ENCODE measurements at regions not wholly inside any gene's neighbourhood (a gene's known extent, or its start where the extent isn't known, plus 50 kb on each side); places are given as distances from the start of the nearest gene placed in this dataset.

DNA sequence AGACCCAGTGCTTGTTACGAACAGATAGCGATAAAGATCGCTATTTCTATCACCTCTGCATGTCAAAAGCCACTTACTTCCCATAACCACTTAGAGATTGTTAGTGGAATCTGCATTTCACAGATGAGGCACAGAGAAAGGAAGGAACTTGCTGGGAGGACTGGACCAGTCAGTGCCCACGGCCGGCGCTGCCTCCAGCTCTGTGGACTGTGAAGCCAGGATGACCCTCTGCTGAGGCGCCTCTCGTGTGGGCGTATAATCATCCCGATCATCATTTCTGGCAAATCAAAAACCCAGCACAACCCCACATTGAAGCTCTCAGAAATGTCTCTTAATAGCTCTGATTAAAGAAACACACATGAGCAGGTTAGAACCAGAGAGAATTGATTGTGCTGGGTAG, 61.5 kb upstream of the ADRA2C start:
- DNase-seq (ENCODE audit: low read depth), result no peak

DNA sequence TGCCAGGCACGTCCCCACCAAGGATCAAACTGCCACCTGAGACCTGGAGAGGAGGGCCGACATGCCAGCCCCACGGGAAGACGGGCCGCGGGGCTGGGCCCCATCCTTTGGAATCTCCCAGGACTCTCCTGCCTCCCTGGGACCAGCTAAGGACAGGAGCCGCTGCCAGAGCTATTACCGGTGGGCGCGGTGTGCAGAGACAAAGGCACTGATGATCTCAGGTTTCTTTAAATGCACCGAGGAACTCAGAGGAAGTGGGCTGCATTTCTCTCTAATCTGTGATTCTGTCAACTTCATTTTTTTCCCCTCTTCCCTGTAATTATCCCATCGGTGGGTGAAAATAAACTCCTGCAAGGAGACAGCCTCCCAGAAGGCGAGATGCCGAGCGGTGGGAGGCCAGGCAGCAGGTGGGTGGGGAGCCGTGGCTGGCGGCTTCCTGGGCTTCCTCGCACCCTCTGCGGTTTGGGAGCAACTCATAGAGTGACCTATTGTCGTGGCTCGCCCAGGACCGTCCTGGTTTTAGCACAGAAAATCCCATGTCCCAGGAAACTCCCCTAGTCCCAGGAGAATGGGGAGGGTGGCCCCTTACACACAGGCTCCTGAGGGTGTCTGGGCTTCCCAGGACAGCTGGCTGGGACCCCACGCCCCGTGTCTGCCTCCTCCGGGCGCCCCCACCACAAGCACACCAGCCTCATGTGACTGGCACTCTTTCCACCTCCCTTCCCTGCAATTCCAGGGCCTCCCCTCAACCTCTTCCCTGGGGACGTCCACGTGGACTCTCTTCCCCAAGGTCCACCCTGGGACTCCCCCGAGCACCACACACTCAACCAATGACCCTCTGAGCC, 62.3 kb upstream of the ADRA2C start:
- DNase-seq (ENCODE audit: low read depth), result no peak

DNA sequence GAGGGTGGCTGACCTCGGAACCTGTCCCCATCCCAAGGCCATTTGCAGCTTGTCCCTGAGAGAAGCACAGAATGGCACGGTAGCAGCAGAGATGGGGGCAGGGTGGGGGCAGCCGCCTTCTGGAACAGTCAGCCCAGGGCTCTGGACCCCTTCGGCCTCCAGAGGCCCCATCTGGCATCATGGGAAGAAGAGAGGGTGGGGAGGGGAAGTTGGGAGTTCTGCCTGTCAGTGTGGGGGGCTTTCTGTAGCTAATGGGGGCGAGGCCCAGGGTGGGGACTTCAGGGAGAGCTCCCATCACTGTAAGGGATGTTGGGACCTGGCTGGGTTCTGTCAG, 62.9 kb upstream of the ADRA2C start:
- no peak for DNase-seq (ENCODE audit: low read depth)

DNA sequence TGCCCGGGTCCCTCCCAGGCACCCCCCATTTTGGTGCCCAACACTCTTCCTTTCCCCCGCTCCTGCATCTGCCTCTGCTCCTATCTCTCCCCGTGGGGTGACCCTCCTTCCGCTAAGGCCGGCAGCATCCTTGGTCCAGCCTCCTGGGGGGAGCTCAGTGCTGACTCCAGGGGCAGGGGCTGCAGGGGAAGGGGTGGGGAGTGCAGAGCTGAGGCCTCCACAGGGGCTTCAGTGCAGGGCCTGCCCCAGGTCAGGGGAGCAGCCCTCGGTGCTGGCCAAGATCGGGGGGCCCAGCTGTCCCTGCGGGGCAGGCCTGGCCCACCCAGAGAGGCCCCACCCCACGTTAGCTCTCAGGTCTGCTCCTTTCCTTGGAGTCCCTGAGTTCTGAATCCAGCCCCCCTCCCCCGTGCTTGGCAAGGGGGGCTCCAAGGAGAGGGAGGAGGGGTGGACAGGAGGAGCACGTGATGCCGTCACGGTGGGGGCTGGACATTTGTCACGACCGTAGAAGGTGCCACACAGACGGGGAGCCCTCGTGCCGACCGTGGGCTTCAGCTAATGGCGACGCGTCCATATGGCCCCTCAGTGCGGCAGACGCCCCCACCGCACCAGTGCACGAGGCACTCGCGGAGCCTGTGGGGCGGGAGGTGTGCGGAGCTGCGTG, 63.5 kb upstream of the ADRA2C start:
- no peak for DNase-seq (ENCODE audit: low read depth)

DNA sequence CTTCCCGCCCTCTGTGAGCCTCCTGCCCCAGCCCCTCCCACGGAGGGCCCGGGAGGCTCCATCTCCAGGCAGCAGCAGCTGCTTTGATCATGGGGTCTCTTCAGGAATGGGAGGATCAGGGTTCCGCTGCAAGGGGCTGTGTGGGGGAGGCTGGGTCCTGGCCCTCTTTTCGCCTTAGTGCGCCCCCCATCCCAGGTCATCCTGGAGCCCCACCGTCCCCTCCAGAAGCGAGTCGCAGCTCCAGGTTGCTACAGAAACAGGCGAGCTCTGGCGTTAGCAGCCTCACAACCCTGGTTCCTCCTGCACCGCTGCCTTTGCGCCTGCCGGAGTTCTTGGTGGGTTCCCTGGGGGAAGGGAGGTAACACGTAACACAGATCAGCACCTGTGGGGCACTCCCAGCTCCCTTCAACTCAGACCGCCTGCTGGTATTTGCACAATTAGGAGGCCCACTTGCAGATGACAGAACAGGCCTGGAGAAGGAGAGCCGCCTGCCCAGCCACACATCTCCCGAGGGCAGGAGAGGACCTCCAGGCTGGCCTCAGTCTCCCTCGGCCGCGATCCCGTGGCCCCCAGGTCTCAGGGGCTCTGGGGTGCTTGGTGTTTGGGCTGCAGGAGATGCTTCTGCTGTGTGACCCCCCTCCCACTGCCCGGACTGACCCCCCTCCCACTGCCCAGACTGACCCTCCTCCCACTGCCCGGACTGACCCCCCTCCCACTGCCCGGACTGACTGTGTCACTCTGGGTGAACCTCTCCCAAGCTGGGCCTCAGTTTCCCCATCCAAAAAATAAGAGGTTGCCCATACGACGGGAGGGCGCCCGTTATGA, 64.2 kb upstream of the ADRA2C start:
- DNase-seq (ENCODE audit: low read depth), result no peak

DNA sequence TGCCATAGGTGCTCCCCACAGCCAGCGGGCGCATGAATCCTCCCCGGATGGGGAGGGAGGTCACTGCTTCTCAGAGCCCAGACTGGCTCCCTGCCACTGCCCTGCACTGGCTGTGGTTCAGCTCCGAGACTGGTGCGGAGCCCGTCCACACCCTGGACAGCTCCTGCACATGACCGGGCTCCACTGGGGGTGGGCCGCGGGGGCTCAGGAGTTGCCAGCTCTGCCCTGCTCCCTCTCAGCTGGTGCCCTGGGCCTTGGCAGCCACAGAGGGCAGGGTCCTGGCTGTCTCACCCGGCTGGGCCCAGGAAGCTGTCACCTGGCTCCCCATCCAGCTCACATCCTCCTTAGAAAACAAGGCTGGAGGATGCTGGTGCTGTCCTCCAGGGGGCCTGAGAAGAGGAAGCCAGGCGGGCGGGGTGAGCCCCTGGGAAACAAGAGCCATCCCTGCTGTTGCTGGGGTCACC, 64.9 kb upstream of the ADRA2C start:
- DNase-seq (ENCODE audit: low read depth), result no peak

DNA sequence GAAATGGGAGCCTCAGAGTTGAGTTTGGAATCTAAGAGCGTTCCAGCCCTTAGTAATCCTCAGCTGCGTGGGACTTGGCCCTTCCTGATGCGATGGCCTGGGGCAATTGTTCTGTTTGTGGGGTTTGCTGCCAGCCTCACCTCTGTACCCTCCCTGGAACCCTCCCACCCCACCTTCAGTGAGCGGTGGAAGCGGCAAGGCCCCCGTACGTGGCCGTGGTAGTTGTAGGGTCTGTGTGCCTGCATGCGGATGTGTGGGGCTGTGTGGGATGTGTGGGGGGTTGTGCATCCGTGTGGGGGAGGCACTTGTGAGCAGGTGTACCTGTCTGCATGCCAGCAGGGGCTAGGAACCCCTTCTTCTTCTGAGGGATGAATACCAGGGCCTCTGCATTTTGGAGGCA, 65.4 kb upstream of the ADRA2C start:
- DNase-seq (ENCODE audit: low read depth), result no peak

DNA sequence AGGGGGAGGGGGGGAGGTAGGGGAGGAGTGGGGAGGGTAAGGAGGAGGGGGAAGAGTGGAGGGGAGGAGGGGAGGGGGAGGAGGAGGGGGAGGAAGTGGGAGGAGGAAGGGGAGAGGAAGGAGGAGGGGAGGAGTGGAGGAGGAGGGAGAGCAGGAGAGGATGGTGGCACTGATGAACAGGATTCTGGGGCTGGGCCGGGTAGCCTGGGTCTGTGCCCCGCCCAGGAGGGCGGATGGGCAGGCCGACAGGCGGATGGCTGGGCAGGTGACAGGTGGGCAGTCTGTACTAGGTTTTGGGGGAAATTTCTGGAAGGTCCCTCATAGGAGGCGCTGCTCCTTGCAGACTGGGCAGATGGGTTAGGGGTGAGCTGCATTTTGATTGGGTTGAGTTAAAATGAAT, 66.0 kb upstream of the ADRA2C start:
- no peak for DNase-seq (ENCODE audit: low read depth)

DNA sequence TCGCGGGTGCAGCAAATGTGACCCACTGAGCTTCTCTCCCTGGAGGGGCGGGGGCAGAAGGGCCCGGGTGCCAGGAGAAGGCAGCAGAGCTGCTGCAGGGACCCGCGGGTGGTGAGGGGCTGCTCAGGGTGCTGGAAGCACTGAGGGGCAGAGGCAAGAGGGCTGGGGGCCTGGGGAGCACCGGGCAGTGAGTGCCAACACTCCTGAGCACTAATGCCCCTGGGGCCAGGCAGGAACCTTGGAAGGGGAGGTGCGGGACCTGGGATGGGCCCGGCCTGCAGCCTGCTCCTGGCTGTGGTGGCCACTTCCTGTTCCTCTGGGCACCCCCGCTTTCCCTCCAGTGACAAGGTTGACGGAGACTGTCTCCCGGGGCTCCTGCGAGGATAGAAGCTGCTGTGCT, 66.5 kb upstream of the ADRA2C start:
- DNase-seq (ENCODE audit: low read depth), result no peak

DNA sequence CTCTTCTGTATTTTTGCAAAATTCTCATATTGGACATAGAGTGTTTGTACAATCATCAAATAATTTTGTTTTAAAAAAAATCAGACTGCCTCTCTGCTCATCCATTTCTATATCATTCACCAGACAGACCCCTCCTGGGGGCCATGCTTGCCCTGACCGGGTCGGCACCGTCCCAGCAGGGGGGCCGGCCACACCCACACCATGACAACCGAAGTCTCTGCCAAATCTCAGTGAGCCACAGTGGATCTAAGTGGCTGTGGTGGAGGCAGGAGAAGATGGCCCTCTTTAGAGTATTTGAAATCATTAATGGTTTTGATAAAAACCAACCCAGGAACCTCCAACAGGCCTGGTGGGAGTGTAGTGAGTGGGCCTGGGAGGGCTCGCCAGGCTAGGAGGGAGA, 66.9 kb upstream of the ADRA2C start:
- DNase-seq (ENCODE audit: low read depth), result no peak

DNA sequence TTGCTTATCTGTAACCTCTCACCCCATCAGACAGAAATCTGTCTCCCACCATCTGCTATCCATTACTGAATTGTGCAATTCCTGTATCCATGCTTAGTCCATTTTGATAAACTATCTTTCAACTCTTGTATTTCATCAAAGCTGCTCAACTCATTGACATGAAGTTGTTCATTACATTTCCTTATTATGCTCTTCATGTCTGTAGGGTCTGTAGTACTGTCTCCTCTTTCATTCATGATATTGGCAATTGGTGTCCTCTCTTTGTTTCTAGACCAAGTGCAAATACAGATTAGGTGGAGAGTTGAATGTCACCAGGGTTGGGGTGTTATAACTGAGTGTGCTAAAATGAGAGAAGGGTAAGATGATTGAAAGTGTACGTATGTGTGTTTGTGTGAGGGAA, 69.2 kb upstream of the ADRA2C start:
- no peak for DNase-seq (ENCODE audit: low read depth)

DNA sequence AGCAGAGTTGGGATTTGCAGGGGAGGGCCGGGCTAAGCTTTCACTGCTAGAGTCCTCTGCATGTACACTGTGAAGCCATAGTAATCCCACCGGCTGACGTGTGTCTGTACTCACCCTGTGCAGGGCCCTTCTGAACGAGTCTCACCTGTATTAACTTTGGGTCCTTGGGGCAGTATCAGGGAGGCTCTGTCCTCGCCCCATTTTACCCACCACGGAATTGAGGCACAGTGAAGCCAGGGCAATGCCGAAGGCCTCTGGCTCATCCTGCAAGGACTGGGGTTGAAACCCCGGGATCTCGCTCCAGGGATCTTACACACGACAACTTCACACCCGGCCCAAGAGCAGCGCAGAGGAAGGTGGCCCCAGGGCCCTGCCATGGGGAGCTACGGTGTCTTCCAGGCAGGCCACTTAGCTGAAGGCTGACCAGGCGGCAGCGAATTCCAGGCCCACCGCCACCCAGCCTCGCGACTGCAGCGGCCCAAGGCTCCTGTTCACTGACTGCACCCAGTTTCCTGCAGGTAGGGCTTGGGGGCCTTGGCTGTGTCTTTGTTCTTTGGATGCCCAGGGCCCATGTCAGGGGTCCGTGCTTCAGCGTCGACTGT, 75.5 kb upstream of the ADRA2C start:
- DNase-seq (ENCODE audit: low read depth), result no peak

DNA sequence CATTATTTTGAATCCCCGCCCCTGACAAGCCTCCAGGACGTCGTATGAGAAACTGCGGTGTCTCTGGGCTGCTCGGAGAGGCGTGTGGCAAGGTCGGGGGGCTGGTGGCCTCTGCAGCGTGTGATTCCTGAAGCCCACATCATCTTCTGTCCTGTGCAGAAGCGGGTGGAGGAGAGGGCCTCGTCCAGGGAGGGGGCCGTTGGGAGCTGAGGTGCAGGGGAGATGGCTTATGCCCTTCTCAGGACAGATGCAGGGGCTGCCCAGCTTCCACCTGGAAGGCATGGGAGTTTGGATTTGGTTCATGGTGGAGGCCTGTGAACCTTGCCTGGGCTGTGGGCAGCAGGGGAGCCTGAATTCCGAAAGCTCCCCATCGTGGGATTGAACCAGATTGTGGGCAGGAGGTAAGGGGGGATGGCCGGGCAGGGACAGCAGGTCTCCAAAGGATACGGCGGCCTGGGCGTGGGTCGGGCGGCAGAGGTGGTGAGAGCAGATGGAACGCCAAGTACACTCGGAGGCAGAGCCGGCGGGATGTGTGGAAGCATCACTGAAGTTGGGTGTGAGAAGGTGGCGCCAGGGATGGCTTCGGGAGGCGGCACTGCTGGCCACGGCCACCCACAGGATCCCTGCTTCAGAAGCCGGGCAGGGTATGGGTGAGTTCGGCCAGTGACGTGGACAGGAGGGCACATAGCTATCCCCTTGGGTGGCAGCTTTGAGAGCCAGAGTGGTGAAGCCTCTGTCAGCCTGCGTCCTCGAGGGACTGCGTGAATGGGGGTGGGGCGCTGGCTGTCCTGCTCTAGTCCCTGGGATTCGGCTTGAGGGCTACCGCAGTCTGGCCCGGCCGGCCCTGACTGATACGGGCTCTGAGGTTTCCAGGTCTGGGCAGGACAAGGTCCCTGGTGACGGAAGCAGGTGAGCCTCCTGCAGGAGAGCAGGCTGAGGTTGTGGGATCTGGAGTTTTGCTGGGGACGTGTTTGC, 76.3 kb upstream of the ADRA2C start:
- no peak for DNase-seq (ENCODE audit: low read depth)

DNA sequence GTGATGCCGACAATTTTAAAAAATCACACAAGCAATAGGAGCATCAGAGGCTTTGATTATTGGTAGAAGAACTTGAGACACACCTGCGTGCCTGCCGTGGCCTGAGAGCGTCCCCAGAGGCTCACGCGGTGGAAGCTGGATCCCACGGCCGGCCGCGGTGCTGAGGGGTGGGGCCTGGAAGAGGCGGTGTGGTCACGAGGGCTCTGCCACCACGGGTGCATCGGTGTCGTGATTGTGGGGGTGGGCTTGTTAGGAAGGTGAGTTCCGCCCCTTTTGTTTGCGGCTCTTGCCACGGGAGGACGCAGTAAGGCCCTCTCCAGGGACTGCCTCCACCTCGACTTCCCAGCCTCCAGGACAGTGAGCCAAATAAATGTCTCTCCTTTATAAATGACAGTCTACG, 77.2 kb upstream of the ADRA2C start:
- no peak for DNase-seq (ENCODE audit: low read depth)

DNA sequence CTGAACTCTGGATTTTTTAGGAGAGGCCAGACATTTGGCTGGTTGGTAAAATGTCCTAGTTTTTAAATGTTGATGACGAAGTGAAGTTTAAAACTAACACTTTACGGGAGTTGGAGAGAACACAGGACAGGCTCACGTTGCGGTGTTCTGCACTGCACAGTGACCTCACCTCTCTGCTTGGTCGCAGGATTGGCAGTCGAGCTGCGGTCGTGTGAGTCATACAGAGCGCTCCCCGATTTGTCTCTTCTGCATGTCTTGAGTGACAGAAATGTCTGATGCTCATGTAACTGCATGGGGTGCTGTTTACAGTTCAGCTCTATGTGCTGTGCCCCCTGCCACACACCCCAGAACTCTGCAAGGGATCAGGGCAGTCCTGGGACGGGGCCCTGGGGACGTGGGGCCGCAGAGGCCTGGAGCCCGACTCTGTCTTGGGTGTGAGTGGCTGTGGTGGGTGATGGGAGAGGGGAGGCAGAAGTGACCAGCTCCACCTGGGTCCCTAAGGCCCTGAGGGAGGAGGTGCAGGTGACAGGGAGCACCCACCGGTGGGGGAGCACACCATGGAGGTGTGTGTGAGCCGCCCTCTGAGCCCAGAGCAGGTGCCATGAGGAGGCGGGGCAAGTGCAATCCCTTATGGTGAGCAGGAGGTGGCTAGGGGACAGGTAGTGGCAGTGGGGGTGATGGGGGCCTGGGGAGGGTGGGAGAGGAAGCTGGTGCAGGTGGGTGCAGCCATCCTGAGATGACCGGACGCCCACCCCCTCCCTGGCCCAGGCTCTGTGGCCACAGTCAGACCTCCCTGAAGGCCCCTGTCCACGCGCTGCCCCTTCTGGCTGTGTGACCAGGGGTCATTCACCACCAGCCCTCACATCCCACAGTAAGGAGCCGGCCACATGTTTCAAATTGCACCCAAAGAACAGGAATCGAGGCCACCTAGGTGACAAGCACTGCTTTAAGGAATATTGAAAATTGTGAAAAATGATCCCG, 77.9 kb upstream of the ADRA2C start:
- DNase-seq (ENCODE audit: low read depth), result no peak

DNA sequence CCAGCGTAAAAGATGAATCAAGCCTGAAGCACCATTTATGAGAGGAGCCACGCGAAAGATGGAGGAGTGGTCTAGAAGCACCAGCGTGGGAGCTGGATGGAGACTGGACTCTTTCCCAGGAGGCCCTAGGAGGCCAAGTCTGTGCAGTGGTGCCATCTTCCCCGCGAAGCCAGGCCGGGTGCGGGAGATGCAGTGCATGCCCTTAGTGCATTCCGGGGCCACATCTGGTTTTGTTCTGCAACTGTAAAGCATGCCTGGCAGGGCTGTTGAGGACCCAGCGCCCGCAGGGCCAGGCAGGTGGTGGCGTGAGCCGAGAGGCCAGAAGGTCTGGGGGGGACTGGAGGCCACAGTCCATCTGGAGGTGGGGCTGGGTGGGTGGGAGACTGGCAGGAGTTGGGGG, 78.6 kb upstream of the ADRA2C start:
- no peak for DNase-seq (ENCODE audit: low read depth)

DNA sequence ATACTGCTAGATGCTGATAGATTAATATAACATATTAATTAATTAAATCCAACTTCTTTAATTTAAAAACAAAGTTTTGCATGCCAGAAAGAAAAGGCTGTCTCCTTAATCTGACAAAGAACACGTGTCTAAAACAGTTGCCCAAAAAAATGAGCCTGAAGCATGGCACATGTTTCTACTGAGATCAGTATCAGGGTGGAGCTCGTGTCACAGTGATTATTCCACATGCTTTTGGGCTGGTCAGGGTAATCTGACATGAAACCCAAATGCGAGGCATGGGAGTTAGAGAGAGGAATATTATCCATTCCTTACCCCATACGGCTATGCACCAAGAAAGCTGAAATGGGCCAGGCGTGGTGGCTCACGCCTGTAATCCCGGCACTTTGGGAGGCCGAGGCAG, 79.4 kb upstream of the ADRA2C start:
- DNase-seq (ENCODE audit: low read depth), result no peak

DNA sequence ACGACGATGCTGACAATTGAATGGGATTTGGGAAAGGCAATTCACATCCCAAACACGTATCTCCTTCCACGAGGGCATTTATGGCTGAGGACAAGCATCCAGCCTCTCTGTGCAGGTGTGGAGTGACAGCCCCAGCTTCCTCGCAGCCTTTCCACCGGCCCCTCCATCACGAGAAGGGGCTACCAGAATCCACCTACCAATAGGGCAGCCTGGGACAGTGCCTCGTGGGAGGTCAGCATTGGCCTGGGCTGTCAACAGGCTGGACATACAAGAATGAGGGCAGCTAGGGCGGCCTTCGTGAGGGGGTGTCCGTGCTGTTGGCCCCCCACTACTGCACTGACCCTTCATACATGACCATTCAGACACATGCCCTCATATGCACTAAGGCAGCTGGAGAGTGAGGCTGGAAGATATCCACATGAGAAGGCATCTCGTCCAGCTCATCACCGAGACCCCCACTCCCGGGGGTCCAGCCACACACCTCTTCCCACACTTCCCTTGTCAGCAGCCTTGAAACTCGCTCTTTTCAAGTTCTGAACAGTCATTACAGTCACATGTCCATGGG, 81.0 kb upstream of the ADRA2C start:
- no peak for DNase-seq (ENCODE audit: low read depth)

DNA sequence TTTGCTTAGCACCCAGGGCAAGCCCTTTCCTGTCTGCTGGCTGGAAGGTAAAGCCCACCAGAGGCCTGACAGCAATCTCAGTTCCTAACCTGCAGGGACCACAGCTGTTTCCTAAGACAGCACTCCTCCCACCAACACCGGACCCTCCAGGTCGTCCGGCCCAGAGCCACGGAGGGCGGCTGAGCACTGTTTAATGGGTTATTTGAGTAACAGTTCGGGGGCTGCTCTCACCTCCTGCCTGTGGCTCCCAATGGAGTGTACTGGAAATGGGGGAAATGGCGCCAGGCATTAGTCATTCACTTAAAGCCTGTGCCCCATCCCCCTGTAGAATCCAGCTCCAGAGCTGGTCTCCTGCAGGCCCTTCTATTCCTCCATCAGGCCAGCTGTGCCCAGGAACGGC, 81.6 kb upstream of the ADRA2C start:
- no peak for DNase-seq (ENCODE audit: low read depth)
